ENCODE measurements at regions not wholly inside any gene's neighbourhood (a gene's known extent, or its start where the extent isn't known, plus 50 kb on each side); places are given as distances from the start of the nearest gene placed in this dataset.

DNA sequence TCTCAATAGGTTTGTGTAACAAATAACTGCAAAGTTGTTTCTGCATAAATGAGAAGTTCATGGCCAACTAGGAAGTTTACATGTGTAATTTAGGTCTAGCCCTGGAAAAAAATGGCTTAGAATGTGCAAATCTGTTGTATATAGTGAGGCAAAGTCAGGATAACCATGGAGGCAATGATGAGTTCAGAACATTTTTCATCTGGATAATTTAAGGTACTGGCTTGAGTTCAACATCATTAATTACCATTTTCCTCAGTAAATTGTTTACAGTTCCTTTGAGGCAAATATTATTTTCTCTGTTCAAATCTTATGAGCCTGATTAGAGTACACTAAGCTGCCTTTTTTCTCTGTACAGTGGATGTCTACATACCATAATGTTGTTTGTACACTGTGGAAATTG, 1259.0 kb upstream of the NUDT12 start:
- Histone ChIP-seq H3K27ac (no peak overlapping the region), H3K4me2 (no peak overlapping the region), H3K4me3 (no peak overlapping the region), H3K36me3 (no peaks in the 10 kb centered on the region), H4K20me1 (no peaks in the 10 kb centered on the region), H3K9me3 (replicated peaks in 1 of 11) (no peaks in the 10 kb centered on the region), H3K27me3 (no peaks in the 10 kb centered on the region), H3K9ac (no peak overlapping the region), H3K4me1 (no peaks in the 10 kb centered on the region)
- TF ChIP-seq Cebpa-rat (IDR thresholded peaks at IDR 0.05), result no peak

DNA sequence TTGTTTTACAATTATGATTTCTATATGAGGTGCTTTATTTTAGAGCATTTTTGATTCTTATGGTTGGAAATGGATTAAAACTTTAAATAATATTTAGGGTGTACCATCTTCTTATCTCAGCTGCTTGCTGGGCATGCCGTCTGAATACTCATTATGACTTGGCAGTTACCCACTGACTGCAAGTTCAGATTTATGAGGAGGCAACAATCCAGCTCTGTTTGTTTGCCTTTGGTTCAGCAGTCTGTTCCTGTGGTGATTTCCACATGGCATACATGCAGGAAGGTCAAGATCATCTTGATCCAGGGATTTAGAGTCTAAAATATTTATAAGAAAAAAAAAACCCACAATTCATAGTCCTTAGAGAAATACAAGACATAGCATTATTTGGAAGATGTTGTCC, 1254.5 kb upstream of the NUDT12 start:
- H3K9ac ChIP-seq, result no peak overlapping the region
- H3K4me2 ChIP-seq, result no peak overlapping the region
- no peaks in the 10 kb centered on the region for H3K9me3 ChIP-seq (replicated peaks in 1 of 11)
- no peak overlapping the region for H3K4me3 ChIP-seq
- H3K27ac ChIP-seq, result no peak overlapping the region
- H3K4me1 ChIP-seq, result peaks cover 0 to 14% (median 0%) of the 10 kb centered on the region in 10 experiments; a peak in 2 of 20 replicates
- no peaks in the 10 kb centered on the region for H3K27me3 ChIP-seq
- H4K20me1 ChIP-seq, result no peaks in the 10 kb centered on the region
- H3K36me3 ChIP-seq, result no peaks in the 10 kb centered on the region
- TF ChIP-seq Cebpa-rat (IDR thresholded peaks at IDR 0.05), result no peak

DNA sequence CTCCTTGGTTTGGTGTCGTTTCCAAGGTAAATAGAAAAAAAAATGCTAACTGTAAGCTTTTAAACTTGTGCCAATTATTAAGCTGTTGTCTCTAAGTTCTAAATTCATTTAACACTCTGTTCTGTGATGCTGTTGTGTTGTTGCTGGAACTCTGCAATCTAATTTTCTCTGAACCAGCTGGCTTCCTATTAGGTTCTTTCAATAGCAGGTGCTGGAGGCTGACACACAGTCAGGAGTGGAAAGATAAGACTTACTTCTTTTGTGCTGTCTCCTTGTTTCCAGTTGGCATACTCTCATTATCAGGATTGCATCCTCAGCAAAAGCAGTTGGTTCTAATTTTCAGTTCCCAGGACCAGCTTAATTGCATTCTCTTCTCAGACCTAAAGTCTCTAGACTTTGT, 1252.6 kb upstream of the NUDT12 start:
- H3K36me3 ChIP-seq, result no peaks in the 10 kb centered on the region
- TF ChIP-seq Cebpa-rat (IDR thresholded peaks at IDR 0.05), result no peak
- no peaks in the 10 kb centered on the region for H3K27me3 ChIP-seq
- H3K27ac ChIP-seq, result no peak overlapping the region
- no peaks in the 10 kb centered on the region for H4K20me1 ChIP-seq
- H3K4me2 ChIP-seq, result peak overlapping the region in 2 of 11 experiments; percentile 8 to 27; a peak in 2 of 22 replicates
- no peak overlapping the region for H3K9ac ChIP-seq
- 0 out of 22 replicates have a peak, but pooled peaks cover 0 to under 1% (median 0%) of the 10 kb centered on the region in 11 experiments for H3K9me3 ChIP-seq (replicated peaks in 1 of 11)
- H3K4me1 ChIP-seq, result peaks cover 0 to 14% (median 0%) of the 10 kb centered on the region in 10 experiments; a peak in 2 of 20 replicates
- H3K4me3 ChIP-seq, result no peak overlapping the region

DNA sequence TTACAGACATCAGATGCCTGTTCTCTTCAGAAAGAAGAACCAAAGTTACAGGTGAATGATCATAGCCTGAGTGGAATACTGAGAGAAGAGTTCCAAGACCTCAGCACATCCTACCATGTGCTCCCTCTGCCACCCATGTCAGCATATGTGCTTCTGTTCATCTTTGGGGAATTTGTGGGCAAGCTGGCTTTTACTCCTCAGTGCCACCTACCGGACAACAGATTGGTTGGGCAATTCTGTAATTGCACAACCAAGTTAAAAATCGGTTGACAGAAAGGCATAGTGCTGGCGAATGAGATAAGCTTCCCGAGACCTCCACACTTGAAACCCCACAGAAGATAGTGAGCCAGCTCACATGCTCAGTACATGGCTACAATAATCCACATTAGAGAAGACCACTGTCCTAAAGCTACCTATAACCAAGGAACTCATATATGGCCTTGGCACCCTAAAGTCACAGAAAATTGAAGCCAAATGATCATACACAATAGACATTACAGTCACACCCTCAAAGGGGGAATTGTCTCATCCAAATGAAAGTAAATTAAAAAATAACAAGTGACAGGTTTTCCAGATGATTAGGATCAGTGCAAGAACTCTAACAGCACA, 1238.0 kb upstream of the NUDT12 start:
- H3K27me3 ChIP-seq, result no peaks in the 10 kb centered on the region
- no peak overlapping the region for H3K27ac ChIP-seq
- no peak overlapping the region for H3K9ac ChIP-seq
- H3K4me2 ChIP-seq, result no peak overlapping the region
- H3K9me3 ChIP-seq (replicated peaks in 1 of 11), result no peaks in the 10 kb centered on the region
- no peak for TF ChIP-seq Cebpa-rat (IDR thresholded peaks at IDR 0.05)
- no peaks in the 10 kb centered on the region for H3K36me3 ChIP-seq
- H3K4me3 ChIP-seq, result no peak overlapping the region
- H4K20me1 ChIP-seq, result no peaks in the 10 kb centered on the region
- H3K4me1 ChIP-seq, result no peaks in the 10 kb centered on the region

DNA sequence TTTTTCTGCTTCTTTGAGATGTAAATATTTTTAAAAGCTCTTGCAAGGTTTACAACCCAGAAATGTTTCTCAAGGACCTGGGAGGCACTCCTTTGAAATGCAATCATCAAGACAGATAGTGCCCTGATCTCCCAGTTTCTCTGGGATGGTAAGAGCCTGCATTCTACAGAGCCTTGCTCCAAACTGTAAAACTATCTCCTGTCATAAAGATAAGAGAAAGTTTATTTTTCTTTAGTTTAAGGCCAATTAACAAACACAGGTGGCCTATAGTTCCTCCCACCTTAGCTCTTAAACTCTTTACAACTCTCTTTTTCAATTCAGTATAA, 1231.1 kb upstream of the NUDT12 start:
- no peaks in the 10 kb centered on the region for H3K9me3 ChIP-seq (replicated peaks in 1 of 11)
- no peaks in the 10 kb centered on the region for H3K36me3 ChIP-seq
- H3K27me3 ChIP-seq, result no peaks in the 10 kb centered on the region
- no peak overlapping the region for H3K9ac ChIP-seq
- no peak overlapping the region for H3K27ac ChIP-seq
- peaks cover 0 to 8% (median 0%) of the 10 kb centered on the region in 10 experiments; a peak in 5 of 20 replicates for H3K4me1 ChIP-seq
- no peaks in the 10 kb centered on the region for H4K20me1 ChIP-seq
- 0 out of 22 replicates have a peak overlapping the region, but pooled peaks of 1 of the 11 experiments have one; percentile 13 for H3K4me2 ChIP-seq
- no peak for TF ChIP-seq Cebpa-rat (IDR thresholded peaks at IDR 0.05)
- no peak overlapping the region for H3K4me3 ChIP-seq

DNA sequence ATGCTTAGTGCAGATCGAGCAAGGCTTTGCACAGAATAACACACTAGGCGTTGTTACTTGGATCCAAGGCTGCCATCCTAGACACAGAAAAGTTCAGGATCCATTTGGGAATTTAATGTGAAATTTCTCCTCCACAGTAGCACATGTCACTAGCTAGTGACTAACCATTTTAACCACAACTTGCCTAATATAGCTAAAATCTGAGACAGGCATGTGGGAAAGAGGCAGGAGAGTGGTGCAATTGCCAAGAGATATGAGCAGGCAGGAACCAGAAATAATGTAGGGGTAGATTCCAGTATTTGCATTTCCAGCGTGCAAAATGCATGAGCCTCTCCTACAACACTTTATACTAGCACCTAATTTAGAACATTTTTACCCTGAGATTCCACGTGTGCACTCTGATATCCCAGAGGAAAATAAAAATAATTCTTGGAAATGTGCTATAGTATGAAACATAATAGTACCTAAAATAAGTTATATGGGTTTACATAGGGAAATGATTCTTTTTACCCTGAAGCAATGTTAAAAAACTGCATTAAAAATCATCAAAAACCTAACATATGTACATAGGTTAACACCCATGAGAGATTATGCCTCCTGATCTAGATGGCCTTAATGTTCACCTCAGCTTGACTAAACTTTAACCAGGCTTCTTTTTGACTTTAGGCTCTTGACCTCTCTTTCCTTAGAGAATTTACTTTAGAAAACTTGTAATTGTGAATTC, 1230.6 kb upstream of the NUDT12 start:
- no peak overlapping the region for H3K9ac ChIP-seq
- H3K4me1 ChIP-seq, result peaks cover 0 to 8% (median 0%) of the 10 kb centered on the region in 10 experiments; a peak in 5 of 20 replicates
- H3K4me3 ChIP-seq, result no peak overlapping the region
- no peaks in the 10 kb centered on the region for H4K20me1 ChIP-seq
- H3K9me3 ChIP-seq (replicated peaks in 1 of 11), result no peaks in the 10 kb centered on the region
- no peak overlapping the region for H3K27ac ChIP-seq
- no peak for TF ChIP-seq Cebpa-rat (IDR thresholded peaks at IDR 0.05)
- H3K4me2 ChIP-seq, result peak overlapping the region in 4 of 11 experiments; percentile 7 to 42 (median 12); a peak in 2 of 22 replicates
- no peaks in the 10 kb centered on the region for H3K27me3 ChIP-seq
- H3K36me3 ChIP-seq, result no peaks in the 10 kb centered on the region

DNA sequence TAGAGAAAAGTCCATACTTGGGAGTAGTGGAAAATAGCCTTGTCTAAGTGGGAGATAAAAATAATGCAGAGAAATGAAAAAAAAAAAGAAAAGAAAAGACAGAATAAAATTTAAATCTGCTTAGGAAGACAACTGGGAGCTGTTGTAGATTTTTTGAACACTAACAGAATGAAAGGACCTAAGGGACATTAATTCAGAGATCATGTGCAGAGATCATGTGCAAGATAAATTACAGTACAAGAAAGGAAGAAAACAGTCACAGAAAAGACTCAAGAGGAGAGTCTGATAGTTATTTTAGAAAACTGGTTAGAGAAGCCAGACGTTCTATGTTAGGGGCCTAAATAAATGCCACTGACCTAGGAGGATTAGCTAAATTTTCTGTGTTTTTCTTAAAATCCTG, 1226.8 kb upstream of the NUDT12 start:
- no peaks in the 10 kb centered on the region for H3K27me3 ChIP-seq
- H3K9me3 ChIP-seq (replicated peaks in 1 of 11), result peaks cover 0 to 17% (median 10%) of the 10 kb centered on the region in 11 experiments; a peak in 14 of 22 replicates
- no peak for TF ChIP-seq Cebpa-rat (IDR thresholded peaks at IDR 0.05)
- H3K36me3 ChIP-seq, result no peaks in the 10 kb centered on the region
- H4K20me1 ChIP-seq, result no peaks in the 10 kb centered on the region
- no peak overlapping the region for H3K27ac ChIP-seq
- no peak overlapping the region for H3K4me3 ChIP-seq
- H3K4me2 ChIP-seq, result no peak overlapping the region
- H3K9ac ChIP-seq, result no peak overlapping the region
- H3K4me1 ChIP-seq, result peaks cover 0 to 8% (median 0%) of the 10 kb centered on the region in 10 experiments; a peak in 5 of 20 replicates

DNA sequence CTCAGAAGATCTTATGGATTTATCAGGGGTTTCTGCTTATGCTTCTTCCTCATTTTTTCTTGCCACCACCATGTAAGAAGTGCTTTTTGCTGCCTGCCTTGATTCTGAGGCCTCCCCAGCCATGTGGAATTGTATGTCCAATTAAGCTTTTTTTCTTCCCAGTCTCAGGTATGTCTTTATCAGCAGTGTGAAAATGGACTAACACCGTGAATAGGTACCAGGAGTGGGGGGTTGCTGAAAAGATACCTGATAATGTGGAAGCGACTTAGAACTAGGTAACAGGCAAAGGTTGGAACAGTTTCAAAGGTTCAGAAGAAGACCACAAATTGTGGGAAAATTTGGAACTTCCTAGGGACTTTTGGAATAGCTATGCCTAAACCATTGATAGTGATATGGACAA, 1222.5 kb upstream of the NUDT12 start:
- Histone ChIP-seq H3K9ac (no peak overlapping the region), H4K20me1 (no peaks in the 10 kb centered on the region), H3K4me2 (no peak overlapping the region), H3K4me1 (no peaks in the 10 kb centered on the region), H3K4me3 (no peak overlapping the region), H3K27me3 (no peaks in the 10 kb centered on the region), H3K27ac (no peak overlapping the region), H3K9me3 (replicated peaks in 1 of 11) (peaks cover 0 to 21% (median 10%) of the 10 kb centered on the region in 11 experiments; a peak in 14 of 22 replicates), H3K36me3 (no peaks in the 10 kb centered on the region)
- TF ChIP-seq Cebpa-rat (IDR thresholded peaks at IDR 0.05), result no peak

DNA sequence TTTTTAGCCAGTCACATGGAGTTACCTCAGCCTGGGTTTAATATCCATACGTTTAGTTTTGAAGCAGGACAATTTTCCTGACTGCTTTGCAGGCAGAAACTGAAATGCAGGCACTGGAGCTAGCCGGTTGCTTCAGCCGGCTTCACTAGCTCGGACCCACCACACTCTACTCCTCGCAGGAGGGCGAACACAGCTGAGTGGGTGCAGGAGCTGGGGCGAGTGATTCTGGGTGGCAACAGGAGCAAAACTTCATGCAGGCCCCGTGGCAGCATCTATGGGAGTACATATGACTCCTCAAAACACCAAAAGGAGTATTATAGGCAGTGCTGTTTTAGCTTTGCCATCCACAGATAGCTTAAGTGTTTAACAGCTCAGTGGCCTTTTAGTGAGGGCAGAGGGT, 1211.8 kb upstream of the NUDT12 start:
- no peaks in the 10 kb centered on the region for H3K4me1 ChIP-seq
- H3K36me3 ChIP-seq, result no peaks in the 10 kb centered on the region
- no peak overlapping the region for H3K4me2 ChIP-seq
- H4K20me1 ChIP-seq, result no peaks in the 10 kb centered on the region
- no peaks in the 10 kb centered on the region for H3K27me3 ChIP-seq
- H3K4me3 ChIP-seq, result no peak overlapping the region
- H3K9me3 ChIP-seq (replicated peaks in 1 of 11), result no peaks in the 10 kb centered on the region
- no peak overlapping the region for H3K9ac ChIP-seq
- no peak overlapping the region for H3K27ac ChIP-seq
- no peak for TF ChIP-seq Cebpa-rat (IDR thresholded peaks at IDR 0.05)

DNA sequence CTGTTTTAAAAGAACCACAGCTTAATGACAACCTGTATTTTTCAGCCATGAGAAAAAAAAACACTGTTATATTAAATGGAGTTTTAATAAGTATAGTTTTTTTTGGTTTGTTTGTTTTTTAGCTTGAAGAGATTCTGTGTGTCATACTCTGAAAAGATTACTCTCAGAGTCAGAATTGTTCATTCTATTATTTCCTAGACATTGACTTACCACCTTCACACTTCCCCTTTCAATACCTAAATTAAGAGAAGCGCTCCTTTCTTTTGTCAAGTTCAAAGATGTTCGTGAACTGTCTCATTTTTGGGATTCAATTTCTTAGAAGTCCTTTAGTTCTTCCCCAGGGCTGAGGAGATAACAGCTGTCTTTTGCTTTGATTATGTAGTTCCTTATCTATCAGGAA, 1201.6 kb upstream of the NUDT12 start:
- Histone ChIP-seq H3K27me3 (no peaks in the 10 kb centered on the region), H3K27ac (no peak overlapping the region), H3K4me2 (no peak overlapping the region), H3K4me1 (no peaks in the 10 kb centered on the region), H3K4me3 (no peak overlapping the region), H3K9ac (no peak overlapping the region), H3K9me3 (replicated peaks in 1 of 11) (no peaks in the 10 kb centered on the region), H4K20me1 (no peaks in the 10 kb centered on the region), H3K36me3 (no peaks in the 10 kb centered on the region)
- TF ChIP-seq Cebpa-rat (IDR thresholded peaks at IDR 0.05), result no peak
